PC-9 (cell line): ENCODE measurements at regions not wholly inside any gene's neighbourhood (a gene's known extent, or its start where the extent isn't known, plus 50 kb on each side); places are given as distances from the start of the nearest gene placed in this dataset.
A peak's percentile ranks its signal among the peaks of the same experiment; 100 is the strongest.

ENCODE experiments used
- BruUV-seq: library from RNA; stranded (reverse); fragments of 400-500 nt; replicated peaks from 2 replicates; lab custom pipeline; 2021; lab: Mats Ljungman, UMichigan
- CTCF ChIA-PET: fragments of 300-600 bp; sonication (Branson Sonifier 250); formaldehyde crosslinking; loops from one replicate; lab custom pipeline; 2022; ENCODE audit warnings: antibody characterized with exemption; lab: Charles Lee
- POLR2A ChIA-PET: fragments of 300-600 bp; sonication (Branson Sonifier 250); formaldehyde crosslinking; loops from one replicate; lab custom pipeline; 2022; ENCODE audit warnings: antibody characterized with exemption; ENCODE audit not compliant: unreplicated experiment; lab: Charles Lee
- DNase-seq, 2 experiments: peaks; one replicate each; pipeline versions ENCODE4 v3.0.0 to v3.0.0-alpha.2; 2015 to 2022; ENCODE audit warnings: mixed read lengths in 1 of 2
- H2AFZ ChIP-seq: fragments of 200-600 bp; sonication (generic); 2 replicates; pipeline ENCODE4 v1.8.1; 2017; ENCODE audit warnings: antibody characterized with exemption
- H3F3A ChIP-seq: fragments of 200-600 bp; sonication (generic); 2 replicates; pipeline ENCODE4 v1.8.1; 2017; ENCODE audit warnings: antibody characterized with exemption, mild to moderate bottlenecking, low read depth; ENCODE audit not compliant: insufficient read depth
- H3K27ac ChIP-seq: fragments of 200-600 bp; sonication (generic); 2 replicates; pipeline ENCODE4 v1.6.1; 2016; ENCODE audit warnings: mixed run types
- H3K27me3 ChIP-seq: fragments of 200-600 bp; sonication (generic); 2 replicates; pipeline ENCODE4 v1.6.1; 2016; ENCODE audit warnings: low read depth, mixed run types; ENCODE audit not compliant: insufficient read depth
- H3K36me3 ChIP-seq: fragments of 200-600 bp; sonication (generic); 2 replicates; pipeline ENCODE4 v1.6.1; 2016; ENCODE audit warnings: low read depth, mixed run types
- H3K4me1 ChIP-seq: fragments of 200-600 bp; sonication (generic); replicated peaks from 2 replicates; pipeline ENCODE4 v1.6.1; 2016; ENCODE audit warnings: mixed run types; ENCODE audit not compliant: insufficient read depth
- H3K4me2 ChIP-seq: fragments of 200-600 bp; sonication (generic); 2 replicates; pipeline ENCODE4 v1.6.1; 2017; ENCODE audit warnings: mixed run types
- H3K4me3 ChIP-seq: fragments of 200-600 bp; sonication (generic); 2 replicates; pipeline ENCODE4 v1.6.1; 2016; ENCODE audit warnings: mixed run types
- H3K79me2 ChIP-seq: fragments of 200-600 bp; sonication (generic); 2 replicates; pipeline ENCODE4 v1.6.1; 2017; ENCODE audit warnings: low read depth, mixed run types
- H3K9me2 ChIP-seq: fragments of 200-600 bp; sonication (generic); 2 replicates; pipeline ENCODE4 v1.8.1; 2017; ENCODE audit warnings: mild to moderate bottlenecking; ENCODE audit not compliant: insufficient read depth
- H3K9me3 ChIP-seq: fragments of 200-600 bp; sonication (generic); 2 replicates; pipeline ENCODE4 v1.8.1; 2016; ENCODE audit warnings: low read depth; ENCODE audit not compliant: insufficient read depth
- H4K20me1 ChIP-seq: fragments of 200-600 bp; sonication (generic); 2 replicates; pipeline ENCODE4 v1.8.1; 2017; ENCODE audit not compliant: insufficient read depth
- CTCF ChIP-seq: fragments of 200-600 bp; sonication (generic); conservative IDR thresholded peaks from 2 replicates; pipeline ENCODE4 v1.6.1; 2017; ENCODE audit warnings: mixed run types, antibody characterized with exemption, mild to moderate bottlenecking, moderate library complexity
- EZH2 ChIP-seq: fragments of 200-600 bp; sonication (generic); IDR thresholded peaks from 2 replicates; pipeline ENCODE4 v1.8.0; 2017; ENCODE audit warnings: antibody characterized with exemption, low read depth
- intact Hi-C: fragments of 100-400 bp; cut with micrococcal nuclease; formaldehyde crosslinking; loops from one replicate; pipeline ENCODE4 v1.10.0; 2022; ENCODE audit not compliant: unreplicated experiment

- ChIA-PET POLR2A (interaction anchor here (0.6 kb wide), 1 partner anchor 153 kb away, joined by 4 read pairs; no protein-coding TSS in a partner anchor), CTCF (no interaction called here)
- Histone ChIP-seq H3K79me2 (no peaks in the 10 kb centered on the region), H3K4me1 (peaks cover 80% of the 10 kb centered on the region), H3K4me3 (no peak overlapping the region), H2AFZ (no peak overlapping the region), H4K20me1 (no peaks in the 10 kb centered on the region), H3F3A (peaks cover 31% of the 10 kb centered on the region), H3K27me3 (no peaks in the 10 kb centered on the region), H3K36me3 (peaks cover 6% of the 10 kb centered on the region; the same call in 1 of the 2 replicates), H3K4me2 (no peak overlapping the region), H3K9me2 (no peaks in the 10 kb centered on the region), H3K27ac (peak overlapping the region; percentile 96), H3K9me3 (peaks cover 15% of the 10 kb centered on the region; the same call in 1 of the 2 replicates)
- no TSS peak for BruUV-seq
- TF ChIP-seq EZH2 (no peak), CTCF (no peak)
- intact Hi-C loops, result loop anchor here (5.0 to 10.0 kb wide), 4 partner anchors 49 to 571 kb away; no protein-coding TSS in a partner anchor
- no peak for DNase-seq
These were observed 150.2 kb upstream of the PAPPA start for GRCh38 chr9:116003397-116003796.

GRCh38 chr9:116005205-116005604, 148.4 kb upstream of the PAPPA start:
- Histone ChIP-seq H2AFZ (no peak overlapping the region), H3K9me3 (peaks cover 12% of the 10 kb centered on the region; the same call in 1 of the 2 replicates), H3K4me2 (no peak overlapping the region), H3K9me2 (no peaks in the 10 kb centered on the region), H3K4me3 (no peak overlapping the region), H3K27ac (no peak overlapping the region), H3K79me2 (no peaks in the 10 kb centered on the region), H3F3A (peaks cover 30% of the 10 kb centered on the region), H4K20me1 (no peaks in the 10 kb centered on the region), H3K4me1 (peaks cover 75% of the 10 kb centered on the region), H3K27me3 (no peaks in the 10 kb centered on the region), H3K36me3 (peaks cover 6% of the 10 kb centered on the region; the same call in 1 of the 2 replicates)
- CTCF ChIA-PET, result no interaction called here
- POLR2A ChIA-PET, result no interaction called here
- BruUV-seq, result no TSS peak
- DNase-seq, result no peak
- TF ChIP-seq CTCF (no peak), EZH2 (no peak)
- intact Hi-C loops, result loop anchor here (5.0 to 10.0 kb wide), 5 partner anchors 50 to 570 kb away; no protein-coding TSS in a partner anchor

- intact Hi-C loops, result loop anchor here (1.0 to 10.0 kb wide), 8 partner anchors 53 to 567 kb away; partner anchors contain the start of gene PAPPA
- peak overlapping the region; percentile 66 for H3K4me2 ChIP-seq
These were observed 145.8 kb upstream of the PAPPA start for GRCh38 chr9:116007824-116008223.

More at GRCh38 chr9:116007824-116008223, 145.8 kb upstream of the PAPPA start:
- no peaks in the 10 kb centered on the region for H3K27me3 ChIP-seq
- peak overlapping the region; percentile 17; the same call in 1 of the 2 replicates for H3K4me3 ChIP-seq
- H3K4me1 ChIP-seq, result peaks cover 60% of the 10 kb centered on the region
- TSS peak; percentile 80 for BruUV-seq
- H3K27ac ChIP-seq, result peak overlapping the region; percentile 84
- TF ChIP-seq CTCF, result no peak
- ChIA-PET CTCF (interaction anchor here (1.0 kb wide), 1 partner anchor 145 kb away, joined by 3 read pairs; no protein-coding TSS in a partner anchor), POLR2A (interaction anchor here (0.5 to 1.0 kb wide), 2 partner anchors 145 to 281 kb away, joined by 3 to 6 read pairs; no protein-coding TSS in a partner anchor)
- DNase-seq, result peak; percentile 10 to 72
- no peaks in the 10 kb centered on the region for H3K9me2 ChIP-seq
- H3F3A ChIP-seq, result peaks cover 22% of the 10 kb centered on the region
- no peaks in the 10 kb centered on the region for H4K20me1 ChIP-seq
- no peaks in the 10 kb centered on the region for H3K36me3 ChIP-seq
- H3K9me3 ChIP-seq, result peaks cover 6% of the 10 kb centered on the region
- H3K79me2 ChIP-seq, result no peaks in the 10 kb centered on the region
- peak overlapping the region; percentile 18; the same call in 1 of the 2 replicates for H2AFZ ChIP-seq
